ENCODE measurements at regions not wholly inside any gene's neighbourhood (a gene's known extent, or its start where the extent isn't known, plus 50 kb on each side); places are given as distances from the start of the nearest gene placed in this dataset.

DNA sequence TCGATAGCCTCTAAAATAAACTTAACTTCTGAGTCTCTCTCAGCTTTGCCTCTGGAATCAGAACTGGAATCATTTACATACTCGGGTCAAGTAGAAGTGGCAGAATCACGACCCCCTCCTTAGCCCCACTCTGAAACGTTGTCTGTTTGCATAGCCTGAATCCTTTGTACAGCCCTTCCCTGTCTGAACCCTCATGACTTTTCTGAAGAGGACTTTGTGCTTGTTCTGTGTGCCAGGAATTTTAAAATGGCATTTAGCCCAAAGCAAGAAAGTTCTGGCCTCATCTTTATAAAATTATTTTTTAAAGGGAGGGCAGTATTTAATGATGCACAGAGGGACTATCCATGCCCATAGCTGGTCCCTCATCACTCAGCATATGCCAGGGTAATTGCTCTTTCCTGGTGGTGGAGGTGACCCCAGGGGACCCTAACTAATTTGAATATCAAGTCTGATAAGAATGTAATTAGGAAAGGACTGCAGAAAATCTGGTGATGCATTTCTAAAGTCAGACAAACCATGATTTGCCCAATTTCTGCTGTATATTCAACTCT lies 342.7 kb upstream of the TNRC6C start:
- no peak overlapping the region for H3K4me3 ChIP-seq (replicated peaks; ENCODE audit: low read depth, low read length)
- H3K36me3 ChIP-seq (ENCODE audit: control insufficient read depth, insufficient read depth, low read length): no peaks in the 10 kb centered on the region
- TF ChIP-seq, protein P1, sequence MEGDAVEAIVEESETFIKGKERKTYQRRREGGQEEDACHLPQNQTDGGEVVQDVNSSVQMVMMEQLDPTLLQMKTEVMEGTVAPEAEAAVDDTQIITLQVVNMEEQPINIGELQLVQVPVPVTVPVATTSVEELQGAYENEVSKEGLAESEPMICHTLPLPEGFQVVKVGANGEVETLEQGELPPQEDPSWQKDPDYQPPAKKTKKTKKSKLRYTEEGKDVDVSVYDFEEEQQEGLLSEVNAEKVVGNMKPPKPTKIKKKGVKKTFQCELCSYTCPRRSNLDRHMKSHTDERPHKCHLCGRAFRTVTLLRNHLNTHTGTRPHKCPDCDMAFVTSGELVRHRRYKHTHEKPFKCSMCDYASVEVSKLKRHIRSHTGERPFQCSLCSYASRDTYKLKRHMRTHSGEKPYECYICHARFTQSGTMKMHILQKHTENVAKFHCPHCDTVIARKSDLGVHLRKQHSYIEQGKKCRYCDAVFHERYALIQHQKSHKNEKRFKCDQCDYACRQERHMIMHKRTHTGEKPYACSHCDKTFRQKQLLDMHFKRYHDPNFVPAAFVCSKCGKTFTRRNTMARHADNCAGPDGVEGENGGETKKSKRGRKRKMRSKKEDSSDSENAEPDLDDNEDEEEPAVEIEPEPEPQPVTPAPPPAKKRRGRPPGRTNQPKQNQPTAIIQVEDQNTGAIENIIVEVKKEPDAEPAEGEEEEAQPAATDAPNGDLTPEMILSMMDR (IDR thresholded peaks at IDR 0.05; ENCODE audit: insufficient read depth, low read length, poor library complexity, severe bottlenecking): no peak
- DNase-seq (ENCODE audit: extremely low read depth, insufficient read length): no peak
- no peaks in the 10 kb centered on the region; the same call in 1 of the 2 replicates for H3K27me3 ChIP-seq (replicated peaks; ENCODE audit: control insufficient read depth, insufficient read depth, low read length)

DNA sequence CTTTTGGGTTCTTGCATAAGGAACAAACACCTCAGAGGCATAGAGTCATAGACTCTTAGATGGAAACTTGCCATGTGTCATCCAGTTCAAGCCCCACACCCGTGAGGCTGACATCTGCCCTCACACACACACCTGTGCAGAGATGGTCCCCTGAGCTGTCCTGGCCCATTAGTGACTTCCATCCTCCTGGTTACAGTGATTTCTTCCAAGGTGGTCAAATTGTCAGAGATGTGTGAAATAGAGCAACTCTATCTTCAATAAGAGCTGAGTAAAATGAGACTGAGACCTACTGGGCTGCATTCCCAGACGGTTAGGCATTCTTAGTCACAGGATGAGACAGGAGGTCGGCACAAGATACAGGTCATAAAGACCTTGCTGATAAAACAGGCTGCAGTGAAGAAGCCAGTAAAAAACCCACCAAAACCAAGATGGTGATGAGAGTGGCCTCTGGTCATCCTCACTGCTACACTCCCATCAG lies 342.2 kb upstream of the TNRC6C start:
- DNase-seq (ENCODE audit: extremely low read depth, insufficient read length): no peak
- H3K36me3 ChIP-seq (ENCODE audit: control insufficient read depth, insufficient read depth, low read length): no peaks in the 10 kb centered on the region
- no peak overlapping the region for H3K4me3 ChIP-seq (replicated peaks; ENCODE audit: low read depth, low read length)
- H3K27me3 ChIP-seq (replicated peaks; ENCODE audit: control insufficient read depth, insufficient read depth, low read length): no peaks in the 10 kb centered on the region; the same call in 1 of the 2 replicates
- TF ChIP-seq, protein P1 (IDR thresholded peaks at IDR 0.05; ENCODE audit: insufficient read depth, low read length, poor library complexity, severe bottlenecking): no peak

DNA sequence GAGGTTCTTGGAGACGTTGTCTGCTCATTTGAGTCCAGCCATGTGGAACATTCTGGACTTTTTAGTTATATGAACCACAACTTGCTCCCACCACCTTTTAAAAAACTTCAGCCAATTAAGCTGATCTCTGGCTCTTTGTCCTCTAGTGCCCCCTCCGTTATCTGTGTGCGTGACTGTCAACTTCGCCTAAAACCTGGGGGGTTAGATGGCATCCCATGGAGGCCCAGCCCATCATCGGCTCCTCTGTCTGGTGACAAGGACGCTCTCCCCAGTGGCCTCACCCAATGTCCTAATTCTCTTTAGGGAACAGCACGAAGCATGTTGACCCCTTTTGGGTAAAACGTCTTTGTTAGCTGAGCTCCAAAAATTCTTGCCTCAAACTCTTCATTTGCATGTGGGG lies 341.0 kb upstream of the TNRC6C start:
- DNase-seq (ENCODE audit: extremely low read depth, insufficient read length): no peak
- no peaks in the 10 kb centered on the region; the same call in 1 of the 2 replicates for H3K27me3 ChIP-seq (replicated peaks; ENCODE audit: control insufficient read depth, insufficient read depth, low read length)
- no peak overlapping the region for H3K4me3 ChIP-seq (replicated peaks; ENCODE audit: low read depth, low read length)
- TF ChIP-seq, protein P1 (IDR thresholded peaks at IDR 0.05; ENCODE audit: insufficient read depth, low read length, poor library complexity, severe bottlenecking): no peak
- H3K36me3 ChIP-seq (ENCODE audit: control insufficient read depth, insufficient read depth, low read length): no peaks in the 10 kb centered on the region

DNA sequence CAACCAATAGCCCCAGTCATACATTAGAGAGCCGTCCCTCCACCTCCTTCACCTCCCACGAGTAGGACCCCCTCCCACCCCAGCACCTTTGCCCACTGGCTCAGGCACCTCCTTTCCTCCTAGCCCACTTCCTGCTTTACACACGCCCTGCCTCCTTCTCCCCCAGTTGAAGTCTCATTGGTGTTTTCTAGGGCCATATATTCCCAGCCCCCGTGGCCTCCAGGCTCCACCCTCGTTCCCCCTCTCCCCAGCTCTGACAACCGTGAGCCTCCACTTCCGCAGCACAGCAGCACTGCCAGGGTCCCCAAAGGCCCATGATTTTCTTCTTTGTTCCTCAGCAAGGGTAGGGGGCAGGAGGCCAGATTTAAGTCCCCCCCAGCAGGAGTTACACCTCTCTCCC lies 340.3 kb upstream of the TNRC6C start:
- Histone ChIP-seq H3K27me3 (replicated peaks; ENCODE audit: control insufficient read depth, insufficient read depth, low read length) (no peaks in the 10 kb centered on the region; the same call in 1 of the 2 replicates), H3K4me3 (replicated peaks; ENCODE audit: low read depth, low read length) (no peak overlapping the region), H3K36me3 (ENCODE audit: control insufficient read depth, insufficient read depth, low read length) (no peaks in the 10 kb centered on the region)
- DNase-seq (ENCODE audit: extremely low read depth, insufficient read length): no peak
- TF ChIP-seq, protein P1 (IDR thresholded peaks at IDR 0.05; ENCODE audit: insufficient read depth, low read length, poor library complexity, severe bottlenecking): no peak

DNA sequence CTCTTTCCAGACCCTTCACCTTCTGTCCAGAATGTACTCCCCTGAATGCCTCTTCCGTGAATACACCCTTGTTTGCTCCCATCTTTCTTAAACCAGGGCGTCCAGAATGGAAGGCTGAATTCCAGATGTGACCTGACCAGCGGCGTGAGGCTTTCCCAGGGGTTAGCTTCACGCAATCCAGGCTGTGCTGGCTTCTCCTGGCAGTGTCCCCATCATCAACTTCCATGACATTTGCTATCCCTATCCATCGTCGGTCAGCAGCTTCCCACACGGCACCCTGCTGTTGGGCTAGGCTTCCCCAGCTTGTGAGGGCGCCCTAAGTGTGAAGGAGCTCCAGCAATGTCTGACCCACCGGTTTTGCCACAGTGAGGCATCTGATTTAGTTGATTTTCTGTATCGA lies 339.8 kb upstream of the TNRC6C start:
- no peaks in the 10 kb centered on the region; the same call in 1 of the 2 replicates for H3K27me3 ChIP-seq (replicated peaks; ENCODE audit: control insufficient read depth, insufficient read depth, low read length)
- no peak for DNase-seq (ENCODE audit: extremely low read depth, insufficient read length)
- H3K36me3 ChIP-seq (ENCODE audit: control insufficient read depth, insufficient read depth, low read length): no peaks in the 10 kb centered on the region
- TF ChIP-seq, protein P1 (IDR thresholded peaks at IDR 0.05; ENCODE audit: insufficient read depth, low read length, poor library complexity, severe bottlenecking): no peak
- no peak overlapping the region for H3K4me3 ChIP-seq (replicated peaks; ENCODE audit: low read depth, low read length)

DNA sequence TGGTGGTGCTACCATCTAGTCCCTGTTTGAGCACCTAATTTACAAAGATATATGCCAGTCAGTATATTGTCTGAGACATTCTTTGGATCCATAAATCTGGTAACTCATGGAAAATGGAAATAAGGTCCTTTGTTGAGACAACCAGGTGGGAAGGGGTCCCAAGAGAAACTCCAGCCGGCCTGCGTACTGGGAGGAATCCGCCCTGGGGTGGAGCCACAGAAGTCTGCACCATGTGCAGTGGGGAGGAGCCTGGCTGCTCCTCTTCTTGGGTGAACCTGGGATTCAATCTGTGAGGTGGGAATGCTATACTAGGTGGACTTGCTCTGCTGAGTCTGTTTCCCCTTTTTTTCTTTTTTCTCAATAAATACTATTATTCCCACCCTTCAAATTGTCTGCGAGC lies 339.2 kb upstream of the TNRC6C start:
- TF ChIP-seq, protein P1 (IDR thresholded peaks at IDR 0.05; ENCODE audit: insufficient read depth, low read length, poor library complexity, severe bottlenecking): no peak
- no peaks in the 10 kb centered on the region for H3K36me3 ChIP-seq (ENCODE audit: control insufficient read depth, insufficient read depth, low read length)
- no peak for DNase-seq (ENCODE audit: extremely low read depth, insufficient read length)
- H3K27me3 ChIP-seq (replicated peaks; ENCODE audit: control insufficient read depth, insufficient read depth, low read length): no peaks in the 10 kb centered on the region; the same call in 1 of the 2 replicates
- H3K4me3 ChIP-seq (replicated peaks; ENCODE audit: low read depth, low read length): no peak overlapping the region

Data from GM06990 (cell line).